CD14-positive monocyte (primary cell): ENCODE measurements at regions not wholly inside any gene's neighbourhood (a gene's known extent, or its start where the extent isn't known, plus 50 kb on each side); places are given as distances from the start of the nearest gene placed in this dataset.

Experiments used
- DNase-seq, 3 donors: peaks; one replicate each; pipeline ENCODE4 v3.0.0-alpha.2; 2011 to 2022
- H2AFZ ChIP-seq: 2 replicates; pipeline ENCODE4 v1.6.0; 2012; ENCODE audit warnings: mild to moderate bottlenecking, low read depth, low read length, inconsistent platforms; ENCODE audit not compliant: insufficient read depth, poor library complexity, severe bottlenecking
- H3K27ac ChIP-seq, 2 donors: 1 replicate in 1 of 2; 2 replicates in 1 of 2; pipeline ENCODE4 v1.5.1; 2012 to 2013; ENCODE audit warnings: low read length in 2 of 2, control low read depth in 1 of 2, inconsistent platforms in 1 of 2, low read depth in 1 of 2, mild to moderate bottlenecking in 1 of 2
- H3K27me3 ChIP-seq, 2 donors: one replicate each; pipeline versions ENCODE4 v1.6.0 to v1.6.1; 2011 to 2013; ENCODE audit warnings: low read length in 2 of 2; ENCODE audit not compliant: control insufficient read depth in 2 of 2, insufficient read depth in 2 of 2
- H3K36me3 ChIP-seq, 2 donors: replicated peaks in 1 of 2; 1 replicate in 1 of 2; 2 replicates in 1 of 2; pipeline versions ENCODE4 v1.5.1 to v1.6.1; 2012 to 2013; ENCODE audit warnings: low read length in 2 of 2, control low read depth in 1 of 2, inconsistent platforms in 1 of 2, mild to moderate bottlenecking in 1 of 2; ENCODE audit not compliant: insufficient read depth in 2 of 2, control insufficient read depth in 1 of 2
- H3K4me1 ChIP-seq, 2 donors: 1 replicate in 1 of 2; 2 replicates in 1 of 2; pipeline versions ENCODE4 v1.5.1 to v1.6.1; 2012 to 2013; ENCODE audit warnings: low read length in 2 of 2, control low read depth in 1 of 2, inconsistent platforms in 1 of 2, mild to moderate bottlenecking in 1 of 2, moderate library complexity in 1 of 2; ENCODE audit not compliant: insufficient read depth in 2 of 2, control insufficient read depth in 1 of 2
- H3K4me2 ChIP-seq: replicated peaks from 2 replicates; pipeline ENCODE3; 2012; ENCODE audit warnings: low read length, moderate library complexity, mild to moderate bottlenecking; ENCODE audit not compliant: poor library complexity, severe bottlenecking; ENCODE audit errors: extremely low read depth
- H3K4me3 ChIP-seq, 3 experiments: fragments of 200-600 bp in 1 of 3; sonication (generic) in 1 of 3; replicated peaks in 1 of 3; 1 replicate in 2 of 3; 2 replicates in 1 of 3; pipeline ENCODE4 v1.5.1; 2011 to 2013; ENCODE audit warnings: low read length in 3 of 3, mild to moderate bottlenecking in 3 of 3, control low read depth in 2 of 3, low read depth in 2 of 3, inconsistent platforms in 1 of 3, moderate library complexity in 1 of 3
- H3K79me2 ChIP-seq: 2 replicates; pipeline ENCODE4 v1.6.0; 2012; ENCODE audit warnings: mild to moderate bottlenecking, control low read depth, inconsistent platforms, low read length, moderate library complexity; ENCODE audit not compliant: insufficient read depth
- H3K9ac ChIP-seq: 2 replicates; pipeline ENCODE4 v1.6.0; 2017; ENCODE audit warnings: low read length, mild to moderate bottlenecking; ENCODE audit not compliant: insufficient read depth, poor library complexity, severe bottlenecking
- H3K9me3 ChIP-seq, 2 donors: replicated peaks in 1 of 2; 1 replicate in 1 of 2; 2 replicates in 1 of 2; pipeline versions ENCODE4 v1.5.1 to v1.6.1; 2012 to 2013; ENCODE audit warnings: low read length in 2 of 2, control low read depth in 1 of 2; ENCODE audit not compliant: control insufficient read depth in 1 of 2, insufficient read depth in 1 of 2
- H4K20me1 ChIP-seq: 2 replicates; pipeline ENCODE4 v1.6.0; 2012; ENCODE audit warnings: mild to moderate bottlenecking, low read length, control low read depth, moderate library complexity; ENCODE audit not compliant: insufficient read depth
- H3K27ac Mint-ChIP-seq, 7 donors: one replicate each; pipeline ENCODE4 v1.8.0; 2020; ENCODE audit warnings: mild to moderate bottlenecking in 7 of 7, mixed read lengths in 7 of 7, moderate library complexity in 6 of 7, inconsistent platforms in 2 of 7
- H3K27me3 Mint-ChIP-seq, 3 donors: one replicate each; pipeline ENCODE4 v1.8.0; 2021 to 2022; ENCODE audit warnings: low read depth in 3 of 3, mild to moderate bottlenecking in 3 of 3, mixed read lengths in 3 of 3, moderate library complexity in 3 of 3, inconsistent platforms in 1 of 3
- H3K36me3 Mint-ChIP-seq, 2 donors: one replicate each; pipeline ENCODE4 v1.8.0; 2020; ENCODE audit warnings: mixed read lengths in 2 of 2, inconsistent platforms in 1 of 2, mild to moderate bottlenecking in 1 of 2
- H3K4me1 Mint-ChIP-seq: one replicate; pipeline ENCODE4 v1.8.0; 2020; ENCODE audit warnings: mild to moderate bottlenecking, mixed read lengths
- H3K4me3 Mint-ChIP-seq, 2 donors: one replicate each; pipeline ENCODE4 v1.8.0; 2020; ENCODE audit warnings: mild to moderate bottlenecking in 2 of 2, mixed read lengths in 2 of 2, moderate library complexity in 1 of 2
- H3K9me3 Mint-ChIP-seq, 7 donors: one replicate each; pipeline ENCODE4 v1.8.0; 2020 to 2022; ENCODE audit warnings: mixed read lengths in 7 of 7, mild to moderate bottlenecking in 6 of 7, moderate library complexity in 6 of 7, inconsistent platforms in 2 of 7
- CTCF ChIP-seq: fragments of 200-600 bp; IDR thresholded peaks from one replicate; pipeline ENCODE4 v1.8.0; 2022; ENCODE audit warnings: antibody characterized with exemption, mild to moderate bottlenecking
- WGBS: methylation state at CpG from one replicate; pipeline ENCODE4 v1.1.5; 2013; ENCODE audit warnings: missing lambda C conversion rate; ENCODE audit not compliant: insufficient coverage; 5-methylcytosine and 5-hydroxymethylcytosine counted together
- intact Hi-C, 2 donors: fragments of 100-400 bp; cut with micrococcal nuclease; formaldehyde crosslinking; loops; one replicate each; pipeline versions ENCODE4 v1.15.0 to v1.15.1; 2023

- H3K36me3 Mint-ChIP-seq, result no peaks in the 10 kb centered on the region
- TF ChIP-seq CTCF, result no peak
- H3K4me3 Mint-ChIP-seq, result no peak overlapping the region
- Histone ChIP-seq H3K79me2 (no peaks in the 10 kb centered on the region), H3K4me1 (no peaks in the 10 kb centered on the region), H3K9ac (no peak overlapping the region), H3K9me3 (no peaks in the 10 kb centered on the region), H3K27me3 (no peaks in the 10 kb centered on the region), H3K4me2 (no peak overlapping the region), H3K36me3 (no peaks in the 10 kb centered on the region), H4K20me1 (no peaks in the 10 kb centered on the region), H3K4me3 (no peak overlapping the region), H2AFZ (no peak overlapping the region), H3K27ac (no peak overlapping the region)
- no peak for DNase-seq
- H3K27me3 Mint-ChIP-seq, result no peaks in the 10 kb centered on the region
- H3K4me1 Mint-ChIP-seq, result no peaks in the 10 kb centered on the region
- H3K27ac Mint-ChIP-seq, result no peak overlapping the region
- intact Hi-C loops, result no loop called here
- WGBS, result no CpG with 5 or more reads among the region's 3 CpGs
- peaks cover 0 to 12% (median 3%) of the 10 kb centered on the region in 7 donors for H3K9me3 Mint-ChIP-seq
These were observed 692.4 kb downstream of the FAT4 start for GRCh38 chr4:126007142-126007541.

DNA sequence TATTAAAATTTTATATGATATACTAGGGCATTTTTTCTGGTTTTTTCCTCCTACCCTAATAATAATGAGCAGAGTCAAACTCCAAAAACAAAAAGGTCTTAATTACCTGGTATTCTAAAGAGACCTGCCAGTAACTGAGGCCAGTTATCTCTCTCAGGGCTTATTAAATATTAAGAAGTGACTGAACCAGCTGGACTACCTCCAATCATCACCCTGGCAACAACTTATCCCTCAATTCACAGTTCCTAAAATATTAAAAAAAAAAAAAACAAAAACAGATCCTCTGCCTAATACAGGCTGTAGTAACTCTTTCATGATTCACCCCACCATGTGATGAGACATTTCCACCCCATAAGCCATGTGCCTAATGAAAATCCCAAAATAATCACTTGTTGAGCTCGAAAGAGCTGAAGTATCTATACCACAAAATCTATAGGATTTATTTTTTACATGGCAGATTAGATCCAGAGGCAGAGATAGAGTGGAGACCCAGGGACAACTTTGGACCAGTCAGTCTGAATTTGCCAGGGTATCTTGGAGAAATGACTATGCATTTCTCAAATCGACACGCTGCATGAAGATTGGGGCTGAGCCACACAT lies 698.0 kb downstream of the FAT4 start:
- H3K27ac Mint-ChIP-seq, result no peak overlapping the region
- TF ChIP-seq CTCF, result no peak
- Histone ChIP-seq H4K20me1 (no peaks in the 10 kb centered on the region), H3K4me1 (no peaks in the 10 kb centered on the region), H3K36me3 (no peaks in the 10 kb centered on the region), H3K4me3 (no peak overlapping the region), H3K27me3 (no peaks in the 10 kb centered on the region), H3K9me3 (no peaks in the 10 kb centered on the region), H3K4me2 (no peak overlapping the region), H2AFZ (no peak overlapping the region), H3K27ac (no peak overlapping the region), H3K9ac (no peak overlapping the region), H3K79me2 (no peaks in the 10 kb centered on the region)
- no peaks in the 10 kb centered on the region for H3K36me3 Mint-ChIP-seq
- H3K4me3 Mint-ChIP-seq, result no peak overlapping the region
- intact Hi-C loops, result no loop called here
- WGBS, result 100% methylated on average over 2 of the region's 3 CpGs
- H3K9me3 Mint-ChIP-seq, result peaks cover 0 to 6% (median 2%) of the 10 kb centered on the region in 7 donors
- H3K4me1 Mint-ChIP-seq, result no peaks in the 10 kb centered on the region
- no peaks in the 10 kb centered on the region for H3K27me3 Mint-ChIP-seq
- DNase-seq, result no peak
